NCI-H82 treated with DMSO at 0.1 percent for 48 hours (cell line): ENCODE measurements at regions not wholly inside any gene's neighbourhood (a gene's known extent, or its start where the extent isn't known, plus 50 kb on each side); places are given as distances from the start of the nearest gene placed in this dataset.
"Not testable (repeated sequence)": the region's sequence is repeated elsewhere in the genome, so short reads cannot be mapped to it uniquely, and the experiment has no call there.

Source experiments
- DNase-seq: peaks from one replicate; lab custom pipeline; 2025; ENCODE audit not compliant: unreplicated experiment; lab: John Stamatoyannopoulos, UW

GRCh38 chr17:43345515-43345914 lies 53.3 kb upstream of the ARL4D start:
- DNase-seq = not testable (repeated sequence)

- DNase-seq = no peak
Observed at GRCh38 chr17:43344685-43345084, 54.1 kb upstream of the ARL4D start.

- no peak for DNase-seq
Observed at GRCh38 chr17:43342589-43342890, 56.3 kb upstream of the ARL4D start.

GRCh38 chr17:43341715-43342588 lies 56.8 kb upstream of the ARL4D start:
- DNase-seq = no peak

GRCh38 chr17:43338886-43339516 lies 59.8 kb upstream of the ARL4D start:
- DNase-seq = peak; percentile 52

- no peak for DNase-seq
Observed at GRCh38 chr17:43337684-43338428, 60.9 kb upstream of the ARL4D start.

GRCh38 chr17:43334738-43335402 lies 63.9 kb upstream of the ARL4D start:
- DNase-seq = no peak

GRCh38 chr17:43333433-43333943 lies 65.3 kb upstream of the ARL4D start:
- no peak for DNase-seq

- no peak for DNase-seq
Observed at GRCh38 chr17:43332230-43332629, 66.6 kb upstream of the ARL4D start.

GRCh38 chr17:43330876-43331639 lies 67.7 kb upstream of the ARL4D start:
- DNase-seq = no peak

GRCh38 chr17:43329183-43329582 lies 69.6 kb upstream of the ARL4D start:
- DNase-seq = no peak

GRCh38 chr17:43328650-43329049 lies 70.1 kb upstream of the ARL4D start:
- no peak for DNase-seq

- no peak for DNase-seq
Observed at GRCh38 chr17:43327834-43328420, 70.9 kb upstream of the ARL4D start.

- DNase-seq = no peak
Observed at GRCh38 chr17:43327421-43327820, 71.4 kb upstream of the ARL4D start.

- DNase-seq = no peak
Observed at GRCh38 chr17:43326490-43327275, 72.1 kb upstream of the ARL4D start.

- no peak for DNase-seq
Observed at GRCh38 chr17:43324205-43324893, 74.4 kb upstream of the ARL4D start.

GRCh38 chr17:43319293-43320124 lies 79.3 kb upstream of the ARL4D start:
- no peak for DNase-seq
